ENCODE measurements at regions not wholly inside any gene's neighbourhood (a gene's known extent, or its start where the extent isn't known, plus 50 kb on each side); places are given as distances from the start of the nearest gene placed in this dataset.
"Not testable (repeated sequence)": the region's sequence is repeated elsewhere in the genome, so short reads cannot be mapped to it uniquely, and the experiment has no call there.

DNA sequence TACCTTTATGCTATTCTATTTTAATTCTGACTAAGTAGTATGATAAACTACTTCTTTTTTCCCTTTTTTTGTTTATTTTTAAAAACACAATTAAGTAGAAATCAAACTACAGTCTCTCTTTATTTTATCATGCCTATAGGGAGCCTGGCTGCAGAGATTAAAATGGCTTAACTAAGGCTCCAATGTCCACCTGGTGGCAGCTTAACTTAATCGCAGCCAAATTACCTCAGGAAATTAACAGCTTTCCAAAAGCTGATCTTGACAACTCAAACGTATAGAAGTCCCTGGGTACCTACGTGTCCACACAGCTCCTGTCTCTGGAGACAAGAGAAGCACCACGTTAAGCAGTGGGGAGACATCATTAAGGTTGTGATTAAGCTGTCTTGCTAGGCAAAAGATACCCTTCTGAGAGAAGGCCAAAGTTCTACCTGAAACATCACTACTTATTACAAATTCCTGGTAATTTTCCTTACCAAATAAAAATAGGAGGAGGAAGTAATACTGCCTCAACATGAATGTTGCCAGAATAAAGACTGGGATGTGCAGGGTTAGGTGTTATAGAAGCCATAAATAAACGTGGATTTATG is 63.2 kb upstream of the SNX19 start:
- Histone ChIP-seq H3K27me3 (replicated peaks; ENCODE audit: insufficient read depth) (no peaks in the 10 kb centered on the region), H3K4me1 (replicated peaks) (no peaks in the 10 kb centered on the region), H3K4me3 (no peak overlapping the region), H3K9me3 (no peaks in the 10 kb centered on the region), H3K27ac (no peak overlapping the region), H3K36me3 (no peaks in the 10 kb centered on the region)
- intact Hi-C loops (cut with DNase I): no loop called here
- TF ChIP-seq POLR2AphosphoS5 (IDR thresholded peaks at IDR 0.05) (no peak), CTCF (IDR thresholded peaks at IDR 0.05) (peak in 2 of 4 experiments; percentile 36 to 42)
- WGBS: 8% methylated on average over 5 of the region's 5 CpGs
- no peak for DNase-seq (ENCODE audit: low spot score)

DNA sequence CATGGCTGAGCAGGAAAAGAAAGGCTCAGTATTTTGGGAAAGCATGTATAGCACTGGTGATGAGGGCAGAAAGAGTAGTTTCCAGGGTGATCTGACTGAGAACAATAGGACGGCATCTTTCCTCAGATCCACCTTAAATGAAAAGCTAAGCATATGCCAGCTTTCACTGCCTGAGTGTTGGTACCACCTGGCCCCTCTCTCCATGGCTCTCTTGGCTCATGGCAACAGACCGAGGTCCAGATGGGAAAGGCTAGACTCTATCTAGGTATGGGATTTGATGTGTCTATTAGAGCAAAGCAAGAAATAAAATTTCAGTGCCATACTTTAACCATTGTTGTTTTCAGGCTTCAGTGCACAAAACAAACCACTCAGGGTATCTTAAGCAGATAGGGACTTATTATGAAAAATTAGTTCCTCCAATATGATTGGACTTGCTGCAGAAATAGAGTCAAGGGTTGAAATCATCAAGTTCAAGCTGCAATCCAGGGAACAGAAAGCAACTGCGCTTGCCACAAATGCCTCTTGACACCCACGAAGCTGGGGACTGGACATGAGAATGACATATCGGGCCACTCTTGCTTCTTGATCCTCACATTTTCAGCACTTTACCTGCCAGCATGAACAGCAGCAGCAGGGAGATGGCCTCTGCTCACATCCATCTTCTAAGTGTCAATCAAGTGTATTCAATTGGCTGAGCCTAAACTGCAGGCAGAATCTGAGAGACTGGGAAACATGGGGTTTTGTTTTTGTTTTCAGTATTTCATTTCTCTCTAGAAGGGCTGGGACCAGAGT is 64.0 kb upstream of the SNX19 start:
- H3K4me1 ChIP-seq (replicated peaks): no peaks in the 10 kb centered on the region
- TF ChIP-seq POLR2AphosphoS5 (IDR thresholded peaks at IDR 0.05) (no peak), POLR2A (IDR thresholded peaks at IDR 0.05) (no peak), CTCF (IDR thresholded peaks at IDR 0.05) (no peak)
- no peaks in the 10 kb centered on the region for H3K27me3 ChIP-seq (replicated peaks; ENCODE audit: insufficient read depth)
- 76% methylated on average over 5 of the region's 5 CpGs for WGBS
- no peaks in the 10 kb centered on the region for H3K9me3 ChIP-seq
- H3K4me3 ChIP-seq: no peak overlapping the region
- intact Hi-C loops (cut with DNase I): no loop called here
- H3K36me3 ChIP-seq: no peaks in the 10 kb centered on the region
- DNase-seq (ENCODE audit: low spot score): no peak
- H3K27ac ChIP-seq: no peak overlapping the region

GRCh38 chr11:130984241-130984640 is 68.0 kb upstream of the SNX19 start:
- H3K27me3 ChIP-seq (replicated peaks; ENCODE audit: insufficient read depth); H3K36me3 ChIP-seq; H3K4me1 ChIP-seq (replicated peaks); H3K4me3 ChIP-seq; H3K9me3 ChIP-seq; DNase-seq (ENCODE audit: low spot score); H3K27ac ChIP-seq; intact Hi-C loops (cut with DNase I): not testable (repeated sequence)
- WGBS: 93% methylated on average over 16 of the region's 16 CpGs

DNA sequence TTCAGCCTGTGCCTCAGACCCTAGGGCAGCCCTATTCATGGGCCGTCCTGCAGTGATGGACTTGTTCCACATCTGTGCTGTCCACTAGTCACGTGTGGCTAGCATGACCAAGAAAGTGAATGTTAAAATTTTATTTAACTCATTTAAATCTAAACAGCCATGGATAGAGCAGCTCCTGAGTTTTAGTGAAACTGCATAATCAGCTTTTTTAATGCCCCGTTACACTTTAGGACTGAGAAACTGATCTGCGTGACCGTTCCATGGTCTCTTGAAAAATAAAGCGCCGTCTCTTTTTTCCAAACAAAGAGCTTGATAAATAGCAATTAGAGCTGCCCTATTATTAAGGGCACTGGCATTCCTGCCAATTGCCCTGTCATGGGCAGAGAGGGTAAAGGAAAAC is 76.5 kb upstream of the SNX19 start:
- Histone ChIP-seq H3K9me3 (no peaks in the 10 kb centered on the region), H3K27me3 (replicated peaks; ENCODE audit: insufficient read depth) (no peaks in the 10 kb centered on the region), H3K36me3 (no peaks in the 10 kb centered on the region), H3K4me1 (replicated peaks) (no peaks in the 10 kb centered on the region), H3K4me3 (no peak overlapping the region), H3K27ac (no peak overlapping the region)
- DNase-seq (ENCODE audit: low spot score): no peak
- TF ChIP-seq CTCF (IDR thresholded peaks at IDR 0.05): no peak
- TF ChIP-seq POLR2A (IDR thresholded peaks at IDR 0.05): no peak
- no peak for TF ChIP-seq POLR2AphosphoS5 (IDR thresholded peaks at IDR 0.05)
- WGBS: 82% methylated on average over 7 of the region's 7 CpGs
- intact Hi-C loops (cut with DNase I): no loop called here

- no peaks in the 10 kb centered on the region for H3K4me1 ChIP-seq (replicated peaks)
- WGBS: 78% methylated on average over 2 of the region's 2 CpGs
- DNase-seq (ENCODE audit: low spot score): no peak
- no peaks in the 10 kb centered on the region for H3K27me3 ChIP-seq (replicated peaks; ENCODE audit: insufficient read depth)
- no peaks in the 10 kb centered on the region for H3K9me3 ChIP-seq
- no peak overlapping the region for H3K4me3 ChIP-seq
- no peak for TF ChIP-seq CTCF (IDR thresholded peaks at IDR 0.05)
- no peak for TF ChIP-seq POLR2AphosphoS5 (IDR thresholded peaks at IDR 0.05)
- TF ChIP-seq POLR2A (IDR thresholded peaks at IDR 0.05): no peak
- H3K27ac ChIP-seq: no peak overlapping the region
- intact Hi-C loops (cut with DNase I): no loop called here
- no peaks in the 10 kb centered on the region for H3K36me3 ChIP-seq
Observed at GRCh38 chr11:130994043-130994442, 77.8 kb upstream of the SNX19 start.

Data from prostate gland (tissue), 2 donors.